C4-2B (cell line): ENCODE measurements at regions not wholly inside any gene's neighbourhood (a gene's known extent, or its start where the extent isn't known, plus 50 kb on each side); places are given as distances from the start of the nearest gene placed in this dataset.
"Not testable (repeated sequence)": the region's sequence is repeated elsewhere in the genome, so short reads cannot be mapped to it uniquely, and the experiment has no call there.

Source experiments
- H3K27ac ChIP-seq: fragments of 450-650 bp; 2 replicates; pipeline ENCODE4 v1.5.1; 2017
- CTCF ChIP-seq: fragments of 450-650 bp; conservative IDR thresholded peaks from 2 replicates; pipeline ENCODE4 v1.5.1; 2017; ENCODE audit warnings: mild to moderate bottlenecking
- ZFX ChIP-seq: fragments of 450-650 bp; IDR thresholded peaks from 2 replicates; pipeline ENCODE4 v1.6.1; 2017

GRCh38 chr5:154644745-154645411, 110.3 kb upstream of the LARP1 start:
- no peak overlapping the region for H3K27ac ChIP-seq
- no peak for TF ChIP-seq CTCF
- no peak for TF ChIP-seq ZFX

- TF ChIP-seq CTCF (peak; percentile 96), ZFX (no peak)
- no peak overlapping the region for H3K27ac ChIP-seq
Measured at GRCh38 chr5:154642499-154643245, 112.5 kb upstream of the LARP1 start.

- TF ChIP-seq CTCF, result peak; percentile 72
- H3K27ac ChIP-seq, result not testable (repeated sequence)
Measured at GRCh38 chr5:154640213-154640831, 114.9 kb upstream of the LARP1 start.

- not testable (repeated sequence) for H3K27ac ChIP-seq
Measured at GRCh38 chr5:154636786-154637185, 118.4 kb upstream of the LARP1 start.

GRCh38 chr5:154636271-154636670, 118.9 kb upstream of the LARP1 start:
- not testable (repeated sequence) for H3K27ac ChIP-seq

- not testable (repeated sequence) for H3K27ac ChIP-seq
Measured at GRCh38 chr5:154633744-154634143, 121.4 kb upstream of the LARP1 start.

GRCh38 chr5:154631141-154631540, 124.0 kb upstream of the LARP1 start:
- no peak overlapping the region for H3K27ac ChIP-seq
- TF ChIP-seq ZFX, result no peak
- TF ChIP-seq CTCF, result no peak

- TF ChIP-seq CTCF (no peak), ZFX (no peak)
- no peak overlapping the region for H3K27ac ChIP-seq
Measured at GRCh38 chr5:154630410-154630809, 124.8 kb upstream of the LARP1 start.

- no peak for TF ChIP-seq CTCF
- no peak for TF ChIP-seq ZFX
- H3K27ac ChIP-seq, result no peak overlapping the region
Measured at GRCh38 chr5:154628685-154629084, 126.5 kb upstream of the LARP1 start.
